HCT116 (cell line): ENCODE measurements at regions not wholly inside any gene's neighbourhood (a gene's known extent, or its start where the extent isn't known, plus 50 kb on each side); places are given as distances from the start of the nearest gene placed in this dataset.

Experiments
- ATAC-seq: fragments of 200-7000 bp; cut with Tn5 transposase; 2 replicates; pipeline ENCODE4 v1.9.1; 2020; ENCODE audit warnings: mild to moderate bottlenecking, moderate library complexity
- BruUV-seq: library from RNA; stranded (reverse); fragments of 400-500 nt; replicated peaks from 2 replicates; lab custom pipeline; 2021; lab: Mats Ljungman, UMichigan
- CTCF ChIA-PET: fragments of 300-600 bp; sonication (Branson Sonifier 250); formaldehyde crosslinking; loops from one replicate; lab custom pipeline; 2021; ENCODE audit warnings: antibody characterized with exemption; lab: Charles Lee
- POLR2A ChIA-PET: fragments of 300-600, 350-600 bp; sonication (Branson Sonifier 250); formaldehyde crosslinking; loops from one replicate; lab custom pipeline; 2021; ENCODE audit warnings: antibody characterized with exemption; lab: Charles Lee
- RAD21 ChIA-PET, 2 experiments: fragments of 300-600 bp; sonication (Branson Sonifier 250); formaldehyde crosslinking; loops; one replicate each; lab custom pipeline; 2023; ENCODE audit warnings: low total read pairs in 2 of 2; ENCODE audit not compliant: uncharacterized antibody in 2 of 2, unreplicated experiment in 2 of 2, low non-redundant PET in 1 of 2; lab: Charles Lee
- DNase-seq: peaks from one replicate; pipeline ENCODE4 v3.0.0-alpha.2; 2010; ENCODE audit warnings: low read depth, low spot score
- H2AFZ ChIP-seq: fragments of 200-600 bp; shearing (Covaris generic), sonication (generic); 2 replicates; pipeline ENCODE4 v1.6.1; 2017; ENCODE audit warnings: low read depth, mixed run types, mixed read lengths, antibody characterized with exemption, low read length; ENCODE audit not compliant: poor library complexity, severe bottlenecking
- H3K27ac ChIP-seq: 2 replicates; pipeline ENCODE4 v1.5.1; 2012; ENCODE audit warnings: low read depth, low read length
- H3K27me3 ChIP-seq: fragments of 200-600 bp; sonication (generic); 2 replicates; pipeline ENCODE4 v1.6.1; 2016; ENCODE audit warnings: mixed run types, low read length, mixed read lengths; ENCODE audit not compliant: insufficient read depth
- H3K36me3 ChIP-seq, 2 experiments: fragments of 200-500 bp in 1 of 2; fragments of 200-600 bp in 1 of 2; sonication (Bioruptor generic) in 1 of 2; sonication (generic) in 1 of 2; 2 replicates each; pipeline versions ENCODE4 v1.5.1 to v1.6.1; 2014 to 2016; ENCODE audit warnings: low read length in 2 of 2, inconsistent platforms in 1 of 2, mixed read lengths in 1 of 2, mixed run types in 1 of 2; ENCODE audit not compliant: insufficient read depth in 2 of 2, control insufficient read depth in 1 of 2
- H3K4me1 ChIP-seq, 2 experiments: fragments of 200-600 bp in 1 of 2; sonication (generic) in 1 of 2; 2 replicates each; pipeline versions ENCODE4 v1.5.1 to v1.6.1; 2012 to 2017; ENCODE audit warnings: low read length in 2 of 2, inconsistent platforms in 1 of 2, mild to moderate bottlenecking in 1 of 2, mixed read lengths in 1 of 2, mixed run types in 1 of 2, moderate library complexity in 1 of 2; ENCODE audit not compliant: insufficient read depth in 2 of 2, control insufficient read depth in 1 of 2
- H3K4me2 ChIP-seq: fragments of 200-600 bp; sonication (generic); 2 replicates; pipeline ENCODE4 v1.6.1; 2017; ENCODE audit warnings: mixed run types, low read length, mixed read lengths
- H3K4me3 ChIP-seq, 2 experiments: fragments of 200-600 bp in 1 of 2; sonication (generic) in 1 of 2; replicated peaks in 1 of 2; 2 replicates each; pipeline ENCODE4 v1.5.1; 2011 to 2016; ENCODE audit warnings: low read length in 2 of 2, control low read depth in 1 of 2, low read depth in 1 of 2, mild to moderate bottlenecking in 1 of 2, mixed read lengths in 1 of 2, mixed run types in 1 of 2
- H3K79me2 ChIP-seq: fragments of 200-600 bp; sonication (generic); 2 replicates; pipeline ENCODE4 v1.6.1; 2017; ENCODE audit warnings: mild to moderate bottlenecking, mixed run types, low read length, moderate library complexity, mixed read lengths; ENCODE audit not compliant: insufficient read depth
- H3K9ac ChIP-seq: fragments of 200-600 bp; sonication (generic); 2 replicates; pipeline ENCODE4 v1.6.1; 2016; ENCODE audit warnings: low read length, mixed read lengths
- H3K9me2 ChIP-seq: fragments of 200-600 bp; sonication (generic), shearing (Covaris generic); 2 replicates; pipeline ENCODE4 v1.6.1; 2017; ENCODE audit warnings: mixed run types, mild to moderate bottlenecking, moderate library complexity; ENCODE audit not compliant: insufficient read depth
- H3K9me3 ChIP-seq, 2 experiments: fragments of 200-500 bp in 1 of 2; fragments of 200-600 bp in 1 of 2; sonication (Bioruptor generic) in 1 of 2; sonication (generic) in 1 of 2; 2 replicates each; pipeline ENCODE4 v1.6.1; 2014 to 2017; ENCODE audit warnings: low read length in 2 of 2, mixed read lengths in 2 of 2, inconsistent platforms in 1 of 2, low read depth in 1 of 2, mild to moderate bottlenecking in 1 of 2, mixed run types in 1 of 2, moderate library complexity in 1 of 2; ENCODE audit not compliant: control insufficient read depth in 1 of 2, insufficient read depth in 1 of 2
- H4K20me1 ChIP-seq: fragments of 200-600 bp; sonication (generic), shearing (Covaris generic); 2 replicates; pipeline ENCODE4 v1.6.1; 2017; ENCODE audit warnings: mixed run types, mild to moderate bottlenecking, moderate library complexity; ENCODE audit not compliant: insufficient read depth
- EGR1 ChIP-seq: IDR thresholded peaks from 2 replicates; pipeline ENCODE4 v1.6.1; 2012; ENCODE audit warnings: low read depth
- ELF1 ChIP-seq: IDR thresholded peaks from 2 replicates; pipeline ENCODE4 v1.6.1; 2012; ENCODE audit warnings: low read depth, borderline replicate concordance
- EZH2 ChIP-seq: fragments of 200-600 bp; sonication (generic); IDR thresholded peaks from 2 replicates; pipeline ENCODE4 v1.6.1; 2017; ENCODE audit warnings: antibody characterized with exemption, mixed run types
- MAX ChIP-seq: IDR thresholded peaks from 2 replicates; pipeline ENCODE4 v1.6.1; 2012
- POLR2A ChIP-seq: IDR thresholded peaks from 2 replicates; pipeline ENCODE4 v1.7.0; 2011; ENCODE audit warnings: borderline replicate concordance; ENCODE audit not compliant: insufficient read depth, insufficient read length; ENCODE audit errors: extremely low read depth
- POLR2AphosphoS5 ChIP-seq: IDR thresholded peaks from 2 replicates; pipeline ENCODE4 v1.6.1; 2011; ENCODE audit warnings: mild to moderate bottlenecking, low read depth, low read length, moderate library complexity
- SP1 ChIP-seq: IDR thresholded peaks from 2 replicates; pipeline ENCODE4 v1.6.1; 2012; ENCODE audit warnings: low read depth
- SRF ChIP-seq: IDR thresholded peaks from 2 replicates; pipeline ENCODE4 v1.6.1; 2012; ENCODE audit warnings: low read depth
- TCF7L2 ChIP-seq: IDR thresholded peaks from 2 replicates; pipeline ENCODE4 v1.7.0; 2011; ENCODE audit warnings: borderline replicate concordance, inconsistent platforms; ENCODE audit not compliant: insufficient read depth, insufficient read length; ENCODE audit errors: extremely low read depth
- ZBTB33 ChIP-seq: IDR thresholded peaks from 2 replicates; pipeline ENCODE4 v1.6.1; 2011; ENCODE audit warnings: mild to moderate bottlenecking, low read length, moderate library complexity; ENCODE audit not compliant: insufficient replicate concordance; ENCODE audit errors: extremely low read depth
- ZFX ChIP-seq: fragments of 450-650 bp; IDR thresholded peaks from 2 replicates; pipeline ENCODE4 v1.6.1; 2017
- intact Hi-C: fragments of 100-400 bp; cut with micrococcal nuclease; formaldehyde crosslinking; loops from 2 replicates; pipeline ENCODE4 v1.10.0; 2022

GRCh38 chr17:70295329-70295728 lies 126.0 kb downstream of the KCNJ2 start:
- Histone ChIP-seq H3K9me2 (no peaks in the 10 kb centered on the region), H3K36me3 (no peaks in the 10 kb centered on the region), H3K4me1 (no peaks in the 10 kb centered on the region), H3K9ac (no peak overlapping the region), H3K9me3 (peaks cover 8 to 12% of the 10 kb centered on the region in 2 experiments; a peak in 2 of 4 replicates), H3K4me3 (no peak overlapping the region), H2AFZ (no peak overlapping the region), H3K4me2 (no peak overlapping the region), H4K20me1 (no peaks in the 10 kb centered on the region), H3K79me2 (no peaks in the 10 kb centered on the region), H3K27me3 (no peaks in the 10 kb centered on the region), H3K27ac (no peak overlapping the region)
- CTCF ChIA-PET, result no interaction called here
- DNase-seq (no peak), ATAC-seq (no peak)
- RAD21 ChIA-PET, result no interaction called here
- no TSS peak for BruUV-seq
- TF ChIP-seq SP1 (no peak), POLR2AphosphoS5 (no peak), MAX (no peak), ELF1 (no peak), TCF7L2 (no peak), POLR2A (no peak), SRF (no peak), EGR1 (no peak), ZBTB33 (no peak), EZH2 (no peak), ZFX (no peak)
- intact Hi-C loops, result no loop called here
- POLR2A ChIA-PET, result no interaction called here
